ENCODE measurements at regions not wholly inside any gene's neighbourhood (a gene's known extent, or its start where the extent isn't known, plus 50 kb on each side); places are given as distances from the start of the nearest gene placed in this dataset.

GRCh38 chr2:192245329-192245728 lies 50.6 kb upstream of the TMEFF2 start:
- TF ChIP-seq EP300 (IDR thresholded peaks at IDR 0.05; ENCODE audit: borderline replicate concordance): no peak
- TF ChIP-seq ZBTB7A (IDR thresholded peaks at IDR 0.05; ENCODE audit: low read depth): no peak
- TF ChIP-seq TEAD4 (IDR thresholded peaks at IDR 0.05): no peak
- no peak for TF ChIP-seq TCF12 (IDR thresholded peaks at IDR 0.05; ENCODE audit: low read depth)
- TF ChIP-seq FOXM1 (IDR thresholded peaks at IDR 0.05; ENCODE audit: borderline replicate concordance, low read depth): no peak
- TF ChIP-seq CREB1 (IDR thresholded peaks at IDR 0.05; ENCODE audit: low read depth): no peak
- no peak for TF ChIP-seq RAD21 (IDR thresholded peaks at IDR 0.05; ENCODE audit: low read depth)
- no peak for TF ChIP-seq EGR1 (IDR thresholded peaks at IDR 0.05)
- no peak for TF ChIP-seq TAF1 (IDR thresholded peaks at IDR 0.05; ENCODE audit: low read depth)
